Gastrocnemius medialis (tissue), 4 donors: ENCODE measurements at regions not wholly inside any gene's neighbourhood (a gene's known extent, or its start where the extent isn't known, plus 50 kb on each side); places are given as distances from the start of the nearest gene placed in this dataset.

Experiments used
- ATAC-seq, 2 donors: fragments of 150-250 bp; one replicate each; pipeline ENCODE4 v1.9.1; 2016
- DNase-seq, 2 donors: peaks; one replicate each; pipeline ENCODE4 v3.0.0-alpha.2; 2019
- H3K27ac ChIP-seq, 4 donors: fragments of 200-600 bp; sonication (generic); 1 replicate in 1 of 4; 2 replicates in 3 of 4; pipeline ENCODE4 v1.5.1; 2016 to 2018; ENCODE audit warnings: mild to moderate bottlenecking in 2 of 4, moderate library complexity in 1 of 4
- H3K27me3 ChIP-seq, 3 donors: fragments of 200-600 bp; sonication (generic) in 2 of 3; 1 replicate in 1 of 3; 2 replicates in 2 of 3; pipeline versions ENCODE4 v1.5.1 to v1.6.0; 2016 to 2019; ENCODE audit warnings: mild to moderate bottlenecking in 1 of 3, moderate library complexity in 1 of 3
- H3K36me3 ChIP-seq, 2 donors: fragments of 200-600 bp; sonication (generic) in 1 of 2; one replicate each; pipeline ENCODE4 v1.5.1; 2017 to 2018
- H3K4me1 ChIP-seq, 2 donors: fragments of 200-600 bp; sonication (generic) in 1 of 2; one replicate each; pipeline ENCODE4 v1.5.1; 2016 to 2017; ENCODE audit warnings: mild to moderate bottlenecking in 2 of 2
- H3K4me3 ChIP-seq, 4 donors: fragments of 200-600 bp; sonication (generic) in 3 of 4; 1 replicate in 1 of 4; 2 replicates in 3 of 4; pipeline ENCODE4 v1.5.1; 2016 to 2019; ENCODE audit warnings: mild to moderate bottlenecking in 2 of 4
- H3K9me3 ChIP-seq, 3 donors: fragments of 200-600 bp; sonication (generic) in 2 of 3; 1 replicate in 1 of 3; 2 replicates in 2 of 3; pipeline ENCODE4 v1.5.1; 2016 to 2019
- CTCF ChIP-seq, 5 experiments: fragments of 450-650 bp in 3 of 5; fragments of 200-600 bp in 2 of 5; sonication (generic) in 2 of 5; IDR thresholded peaks in 4 of 5; conservative IDR thresholded peaks in 1 of 5; 1 replicate in 4 of 5; 2 replicates in 1 of 5; pipeline ENCODE4 v1.5.1; 2016 to 2019; ENCODE audit warnings: antibody characterized with exemption in 5 of 5, mild to moderate bottlenecking in 3 of 5, moderate library complexity in 3 of 5
- POLR2A ChIP-seq, 2 donors: fragments of 450-650 bp; IDR thresholded peaks; one replicate each; pipeline ENCODE4 v1.6.1; 2017; ENCODE audit warnings: antibody characterized with exemption in 2 of 2, mild to moderate bottlenecking in 2 of 2, moderate library complexity in 2 of 2
- in situ Hi-C, 4 donors: fragments of 200-750 bp; cut with MboI; loops; one replicate each; pipeline versions ENCODE4 v1.15.0 to v1.8.0; 2017; ENCODE audit warnings: low sequenced_read_pairs in 4 of 4
- intact Hi-C: fragments of 100-400 bp; cut with DNase I; formaldehyde crosslinking; loops from one replicate; pipeline ENCODE4 v1.15.1; 2023; ENCODE audit warnings: low total_unique reads

- peaks cover 48 to 93% (median 80%) of the 10 kb centered on the region in 3 donors for H3K27me3 ChIP-seq
- H3K4me1 ChIP-seq, result no peaks in the 10 kb centered on the region
- H3K36me3 ChIP-seq, result no peaks in the 10 kb centered on the region
- no peak overlapping the region for H3K27ac ChIP-seq
- no peaks in the 10 kb centered on the region for H3K9me3 ChIP-seq
- no peak for TF ChIP-seq CTCF (IDR thresholded peaks at IDR 0.05 in 4 of 5, conservative IDR thresholded peaks at IDR 0.05 in 1 of 5)
- no peak for TF ChIP-seq POLR2A (IDR thresholded peaks at IDR 0.05)
- intact Hi-C loops (no loop called here), in situ Hi-C loops (no loop called here)
- no peak for DNase-seq
- no peak overlapping the region for H3K4me3 ChIP-seq
- no peak for ATAC-seq
Measured at GRCh38 chr6:26206868-26207801, 119.9 kb downstream of the HFE start.

- TF ChIP-seq POLR2A (IDR thresholded peaks at IDR 0.05) (no peak), CTCF (IDR thresholded peaks at IDR 0.05 in 4 of 5, conservative IDR thresholded peaks at IDR 0.05 in 1 of 5) (no peak)
- H3K4me1 ChIP-seq, result peaks cover 0 to 14% of the 10 kb centered on the region in 2 donors
- H3K4me3 ChIP-seq, result no peak overlapping the region
- peaks cover 52 to 86% (median 72%) of the 10 kb centered on the region in 3 donors for H3K27me3 ChIP-seq
- H3K27ac ChIP-seq, result no peak overlapping the region
- no peaks in the 10 kb centered on the region for H3K36me3 ChIP-seq
- H3K9me3 ChIP-seq, result no peaks in the 10 kb centered on the region
- in situ Hi-C loops (no loop called here), intact Hi-C loops (no loop called here)
- DNase-seq, result no peak
- ATAC-seq, result no peak
Measured at GRCh38 chr6:26211963-26212362, 124.7 kb downstream of the HFE start.

GRCh38 chr6:26213334-26214075 lies 126.3 kb downstream of the HFE start:
- ATAC-seq (no peak), DNase-seq (no peak)
- in situ Hi-C loops (no loop called here), intact Hi-C loops (no loop called here)
- peaks cover 0 to 20% of the 10 kb centered on the region in 2 donors for H3K4me1 ChIP-seq
- TF ChIP-seq CTCF (IDR thresholded peaks at IDR 0.05 in 4 of 5, conservative IDR thresholded peaks at IDR 0.05 in 1 of 5) (no peak), POLR2A (IDR thresholded peaks at IDR 0.05) (no peak)
- H3K27ac ChIP-seq, result no peak overlapping the region
- H3K4me3 ChIP-seq, result no peak overlapping the region
- H3K36me3 ChIP-seq, result no peaks in the 10 kb centered on the region
- H3K9me3 ChIP-seq, result no peaks in the 10 kb centered on the region
- peaks cover 59 to 87% (median 76%) of the 10 kb centered on the region in 3 donors for H3K27me3 ChIP-seq

- Histone ChIP-seq H3K27ac (no peak overlapping the region), H3K9me3 (no peaks in the 10 kb centered on the region), H3K36me3 (no peaks in the 10 kb centered on the region), H3K4me3 (peak overlapping the region in 1 of 4 donors; percentile 53), H3K27me3 (peaks cover 66 to 85% (median 84%) of the 10 kb centered on the region in 3 donors), H3K4me1 (peaks cover 0 to 20% of the 10 kb centered on the region in 2 donors)
- intact Hi-C loops (no loop called here), in situ Hi-C loops (no loop called here)
- no peak for TF ChIP-seq POLR2A (IDR thresholded peaks at IDR 0.05)
- no peak for TF ChIP-seq CTCF (IDR thresholded peaks at IDR 0.05 in 4 of 5, conservative IDR thresholded peaks at IDR 0.05 in 1 of 5)
- no peak for DNase-seq
- no peak for ATAC-seq
Measured at GRCh38 chr6:26214803-26215584, 127.8 kb downstream of the HFE start.
